Right atrium auricular region (tissue), 2 donors: ENCODE measurements at regions not wholly inside any gene's neighbourhood (a gene's known extent, or its start where the extent isn't known, plus 50 kb on each side); places are given as distances from the start of the nearest gene placed in this dataset.

Experiments
- DNase-seq: peaks from one replicate; pipeline ENCODE4 v3.0.0-alpha.2; 2019; ENCODE audit warnings: low spot score
- H3K27ac ChIP-seq, 2 donors: fragments of 200-600 bp; sonication (generic); 1 replicate in 1 of 2; 2 replicates in 1 of 2; pipeline ENCODE4 v1.5.1; 2016 to 2019
- H3K27me3 ChIP-seq, 2 donors: fragments of 200-600 bp; sonication (generic); one replicate each; pipeline versions ENCODE4 v1.5.1 to v1.6.0; 2017 to 2019
- H3K36me3 ChIP-seq: fragments of 200-600 bp; sonication (generic); one replicate; pipeline ENCODE4 v1.5.1; 2016
- H3K4me1 ChIP-seq, 2 donors: fragments of 200-600 bp; sonication (generic); one replicate each; pipeline versions ENCODE4 v1.5.1 to v1.6.0; 2017 to 2019
- H3K4me3 ChIP-seq, 2 donors: fragments of 200-600 bp; sonication (generic); 1 replicate in 1 of 2; 2 replicates in 1 of 2; pipeline ENCODE4 v1.5.1; 2017 to 2019; ENCODE audit warnings: mild to moderate bottlenecking in 1 of 2, moderate library complexity in 1 of 2
- H3K9me3 ChIP-seq, 2 donors: fragments of 200-600 bp; sonication (generic); one replicate each; pipeline ENCODE4 v1.5.1; 2019
- TF ChIP-seq, protein P1 (sequence below), 2 donors: fragments of 200-600 bp; sonication (generic); IDR thresholded peaks; one replicate each; pipeline ENCODE4 v1.5.1; 2019; ENCODE audit warnings: antibody characterized with exemption in 2 of 2

GRCh38 chr11:37411289-37411688 lies 813.3 kb upstream of the RAG2 start:
- H3K27me3 ChIP-seq: no peaks in the 10 kb centered on the region
- H3K4me1 ChIP-seq: no peaks in the 10 kb centered on the region
- H3K9me3 ChIP-seq: no peaks in the 10 kb centered on the region
- TF ChIP-seq, protein P1, sequence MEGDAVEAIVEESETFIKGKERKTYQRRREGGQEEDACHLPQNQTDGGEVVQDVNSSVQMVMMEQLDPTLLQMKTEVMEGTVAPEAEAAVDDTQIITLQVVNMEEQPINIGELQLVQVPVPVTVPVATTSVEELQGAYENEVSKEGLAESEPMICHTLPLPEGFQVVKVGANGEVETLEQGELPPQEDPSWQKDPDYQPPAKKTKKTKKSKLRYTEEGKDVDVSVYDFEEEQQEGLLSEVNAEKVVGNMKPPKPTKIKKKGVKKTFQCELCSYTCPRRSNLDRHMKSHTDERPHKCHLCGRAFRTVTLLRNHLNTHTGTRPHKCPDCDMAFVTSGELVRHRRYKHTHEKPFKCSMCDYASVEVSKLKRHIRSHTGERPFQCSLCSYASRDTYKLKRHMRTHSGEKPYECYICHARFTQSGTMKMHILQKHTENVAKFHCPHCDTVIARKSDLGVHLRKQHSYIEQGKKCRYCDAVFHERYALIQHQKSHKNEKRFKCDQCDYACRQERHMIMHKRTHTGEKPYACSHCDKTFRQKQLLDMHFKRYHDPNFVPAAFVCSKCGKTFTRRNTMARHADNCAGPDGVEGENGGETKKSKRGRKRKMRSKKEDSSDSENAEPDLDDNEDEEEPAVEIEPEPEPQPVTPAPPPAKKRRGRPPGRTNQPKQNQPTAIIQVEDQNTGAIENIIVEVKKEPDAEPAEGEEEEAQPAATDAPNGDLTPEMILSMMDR (IDR thresholded peaks at IDR 0.05): no peak
- H3K27ac ChIP-seq: no peak overlapping the region
- no peak for DNase-seq
- H3K36me3 ChIP-seq: no peaks in the 10 kb centered on the region
- H3K4me3 ChIP-seq: no peak overlapping the region

GRCh38 chr11:37409124-37409523 lies 811.1 kb upstream of the RAG2 start:
- H3K27ac ChIP-seq: no peak overlapping the region
- H3K4me3 ChIP-seq: no peak overlapping the region
- TF ChIP-seq, protein P1 (IDR thresholded peaks at IDR 0.05): no peak
- no peaks in the 10 kb centered on the region for H3K4me1 ChIP-seq
- no peaks in the 10 kb centered on the region for H3K27me3 ChIP-seq
- no peaks in the 10 kb centered on the region for H3K9me3 ChIP-seq
- no peaks in the 10 kb centered on the region for H3K36me3 ChIP-seq
- DNase-seq: no peak

DNA sequence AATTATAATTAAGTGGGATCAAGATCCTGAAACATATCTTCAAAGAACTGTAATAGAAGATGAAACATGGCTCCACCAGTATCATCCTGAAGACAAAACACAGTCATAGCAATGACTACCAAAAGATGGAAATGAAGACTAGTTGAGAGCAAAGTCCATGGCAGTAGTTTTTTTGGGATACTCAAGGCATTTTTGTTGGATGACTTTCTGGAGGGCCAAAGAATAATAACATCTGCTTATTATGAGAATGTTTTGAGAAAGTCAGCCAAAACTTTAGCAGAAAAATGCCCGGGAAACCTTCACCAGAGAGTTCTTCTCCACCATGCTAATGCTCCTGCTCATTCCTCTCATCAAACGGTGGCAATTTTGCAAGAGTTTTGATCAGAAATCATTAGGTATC lies 809.4 kb upstream of the RAG2 start:
- no peak for DNase-seq
- no peaks in the 10 kb centered on the region for H3K4me1 ChIP-seq
- TF ChIP-seq, protein P1 (IDR thresholded peaks at IDR 0.05): no peak
- no peaks in the 10 kb centered on the region for H3K27me3 ChIP-seq
- H3K4me3 ChIP-seq: no peak overlapping the region
- no peaks in the 10 kb centered on the region for H3K9me3 ChIP-seq
- no peaks in the 10 kb centered on the region for H3K36me3 ChIP-seq
- H3K27ac ChIP-seq: no peak overlapping the region

- Histone ChIP-seq H3K36me3 (no peaks in the 10 kb centered on the region), H3K9me3 (no peaks in the 10 kb centered on the region), H3K4me3 (no peak overlapping the region), H3K4me1 (no peaks in the 10 kb centered on the region), H3K27ac (no peak overlapping the region), H3K27me3 (no peaks in the 10 kb centered on the region)
- DNase-seq: no peak
- TF ChIP-seq, protein P1 (IDR thresholded peaks at IDR 0.05): no peak
Measured at GRCh38 chr11:37406651-37407050, 808.6 kb upstream of the RAG2 start.

DNA sequence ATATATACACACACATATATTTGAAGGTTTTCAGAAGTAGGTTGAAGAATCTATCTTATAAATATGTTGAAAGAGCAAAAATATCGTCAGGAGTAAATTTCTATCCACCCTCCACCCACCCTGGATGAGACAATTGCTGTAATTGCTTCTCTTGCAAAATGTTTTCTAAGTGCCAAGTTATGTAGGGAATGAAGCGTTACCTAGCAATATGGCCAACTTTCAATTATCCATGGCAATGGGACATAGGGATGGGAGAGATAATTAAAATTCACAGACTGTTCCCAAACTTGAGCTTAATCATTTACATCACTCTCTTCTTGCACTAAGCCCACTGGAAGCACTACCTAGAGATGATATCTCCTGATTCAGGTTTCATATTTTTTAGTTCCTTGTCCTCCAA lies 806.2 kb upstream of the RAG2 start:
- Histone ChIP-seq H3K27ac (no peak overlapping the region), H3K27me3 (no peaks in the 10 kb centered on the region), H3K9me3 (no peaks in the 10 kb centered on the region), H3K4me1 (no peaks in the 10 kb centered on the region), H3K4me3 (no peak overlapping the region), H3K36me3 (no peaks in the 10 kb centered on the region)
- DNase-seq: no peak
- TF ChIP-seq, protein P1 (IDR thresholded peaks at IDR 0.05): no peak

GRCh38 chr11:37402663-37403062 lies 804.6 kb upstream of the RAG2 start:
- Histone ChIP-seq H3K27ac (no peak overlapping the region), H3K9me3 (no peaks in the 10 kb centered on the region), H3K4me1 (no peaks in the 10 kb centered on the region), H3K4me3 (no peak overlapping the region), H3K36me3 (no peaks in the 10 kb centered on the region), H3K27me3 (no peaks in the 10 kb centered on the region)
- DNase-seq: no peak
- TF ChIP-seq, protein P1 (IDR thresholded peaks at IDR 0.05): no peak
